Fibroblast of lung (primary cell): ENCODE measurements at regions not wholly inside any gene's neighbourhood (a gene's known extent, or its start where the extent isn't known, plus 50 kb on each side); places are given as distances from the start of the nearest gene placed in this dataset.

ENCODE experiments used
- DNase-seq, 2 donors: peaks; one replicate each; pipeline versions ENCODE4 v3.0.0 to v3.0.0-alpha.2; 2010; ENCODE audit warnings: low read depth in 2 of 2
- H2AFZ ChIP-seq: 2 replicates; pipeline ENCODE4 v1.5.1; 2012; ENCODE audit warnings: low read length, control low read depth, inconsistent platforms
- H3K27ac ChIP-seq: 2 replicates; pipeline ENCODE4 v1.5.1; 2011; ENCODE audit warnings: low read length, control low read depth; ENCODE audit not compliant: insufficient read depth
- H3K27me3 ChIP-seq: 2 replicates; pipeline ENCODE4 v1.5.1; 2011; ENCODE audit warnings: mild to moderate bottlenecking, low read length; ENCODE audit not compliant: control insufficient read depth, insufficient read depth
- H3K36me3 ChIP-seq: 2 replicates; pipeline ENCODE4 v1.5.1; 2011; ENCODE audit warnings: low read length; ENCODE audit not compliant: control insufficient read depth, insufficient read depth
- H3K4me1 ChIP-seq: 2 replicates; pipeline ENCODE4 v1.5.1; 2011; ENCODE audit warnings: low read length; ENCODE audit not compliant: control insufficient read depth, insufficient read depth; ENCODE audit errors: extremely low read depth
- H3K4me2 ChIP-seq: 2 replicates; pipeline ENCODE4 v1.5.1; 2011; ENCODE audit warnings: low read length, control low read depth; ENCODE audit not compliant: insufficient read depth; ENCODE audit errors: extremely low read depth
- H3K4me3 ChIP-seq, 4 experiments: fragments of 200-600 bp in 1 of 4; sonication (generic) in 1 of 4; replicated peaks in 1 of 4; 2 replicates each; pipeline ENCODE4 v1.5.1; 2011 to 2016; ENCODE audit warnings: low read length in 4 of 4, low read depth in 3 of 4, mild to moderate bottlenecking in 3 of 4, control low read depth in 2 of 4, inconsistent platforms in 1 of 4, mixed read lengths in 1 of 4; ENCODE audit not compliant: insufficient read depth in 1 of 4; ENCODE audit errors: control extremely low read depth in 1 of 4
- H3K79me2 ChIP-seq: 2 replicates; pipeline ENCODE4 v1.5.1; 2012; ENCODE audit warnings: mild to moderate bottlenecking, low read length, inconsistent platforms; ENCODE audit not compliant: control insufficient read depth, insufficient read depth
- H3K9ac ChIP-seq: 2 replicates; pipeline ENCODE4 v1.5.1; 2011; ENCODE audit warnings: mild to moderate bottlenecking, low read length, control low read depth; ENCODE audit not compliant: insufficient read depth
- H3K9me3 ChIP-seq: 2 replicates; pipeline ENCODE4 v1.5.1; 2012; ENCODE audit warnings: low read depth, low read length; ENCODE audit not compliant: control insufficient read depth, insufficient read depth
- H4K20me1 ChIP-seq: 2 replicates; pipeline ENCODE4 v1.5.1; 2011; ENCODE audit warnings: low read length; ENCODE audit not compliant: control insufficient read depth, insufficient read depth; ENCODE audit errors: extremely low read depth
- CTCF ChIP-seq, 2 donors: IDR thresholded peaks in 1 of 2; conservative IDR thresholded peaks in 1 of 2; 1 replicate in 1 of 2; 2 replicates in 1 of 2; pipeline ENCODE4 v1.5.1; 2011 to 2012; ENCODE audit warnings: low read length in 2 of 2, control low read depth in 1 of 2, inconsistent platforms in 1 of 2, low read depth in 1 of 2, mild to moderate bottlenecking in 1 of 2
- EZH2 ChIP-seq: IDR thresholded peaks from 2 replicates; pipeline ENCODE4 v1.5.1; 2012; ENCODE audit warnings: low read length, control low read depth, mild to moderate bottlenecking; ENCODE audit errors: missing control alignments

- H3K36me3 ChIP-seq = no peaks in the 10 kb centered on the region
- H3K27ac ChIP-seq = no peak overlapping the region
- no peak for DNase-seq
- no peak for TF ChIP-seq EZH2
- TF ChIP-seq CTCF (conservative IDR thresholded peaks at IDR 0.05 in 1 of 2, IDR thresholded peaks at IDR 0.05 in 1 of 2; ENCODE audit: low read depth in 1 of 2, low read length in 2 of 2) = no peak
- H3K4me3 ChIP-seq = no peak overlapping the region
- no peaks in the 10 kb centered on the region for H3K9me3 ChIP-seq
- H3K9ac ChIP-seq = no peak overlapping the region
- H2AFZ ChIP-seq = no peak overlapping the region
- no peaks in the 10 kb centered on the region for H4K20me1 ChIP-seq
- H3K79me2 ChIP-seq = no peaks in the 10 kb centered on the region
- H3K4me1 ChIP-seq = no peaks in the 10 kb centered on the region
- H3K27me3 ChIP-seq = no peaks in the 10 kb centered on the region
- H3K4me2 ChIP-seq = no peak overlapping the region
Measured at GRCh38 chr2:198662905-198663304, 794.8 kb downstream of the SATB2 start.

GRCh38 chr2:198660501-198660900, 797.2 kb downstream of the SATB2 start:
- H2AFZ ChIP-seq = no peak overlapping the region
- H4K20me1 ChIP-seq = no peaks in the 10 kb centered on the region
- no peaks in the 10 kb centered on the region for H3K36me3 ChIP-seq
- no peak overlapping the region for H3K9ac ChIP-seq
- H3K27me3 ChIP-seq = no peaks in the 10 kb centered on the region
- no peak overlapping the region for H3K4me3 ChIP-seq
- H3K79me2 ChIP-seq = no peaks in the 10 kb centered on the region
- DNase-seq = peak in 1 of 2 donors; percentile 33
- no peaks in the 10 kb centered on the region for H3K4me1 ChIP-seq
- no peaks in the 10 kb centered on the region for H3K9me3 ChIP-seq
- H3K27ac ChIP-seq = no peak overlapping the region
- TF ChIP-seq CTCF (conservative IDR thresholded peaks at IDR 0.05 in 1 of 2, IDR thresholded peaks at IDR 0.05 in 1 of 2; ENCODE audit: low read depth in 1 of 2, low read length in 2 of 2) = no peak
- no peak for TF ChIP-seq EZH2
- no peak overlapping the region for H3K4me2 ChIP-seq

GRCh38 chr2:198659096-198659870, 798.5 kb downstream of the SATB2 start:
- DNase-seq = no peak
- Histone ChIP-seq H3K4me2 (no peak overlapping the region), H3K9ac (no peak overlapping the region), H4K20me1 (no peaks in the 10 kb centered on the region), H3K36me3 (no peaks in the 10 kb centered on the region), H2AFZ (no peak overlapping the region), H3K4me1 (no peaks in the 10 kb centered on the region), H3K9me3 (no peaks in the 10 kb centered on the region), H3K4me3 (no peak overlapping the region), H3K79me2 (no peaks in the 10 kb centered on the region), H3K27ac (no peak overlapping the region), H3K27me3 (no peaks in the 10 kb centered on the region)
- no peak for TF ChIP-seq CTCF (conservative IDR thresholded peaks at IDR 0.05 in 1 of 2, IDR thresholded peaks at IDR 0.05 in 1 of 2; ENCODE audit: low read depth in 1 of 2, low read length in 2 of 2)
- no peak for TF ChIP-seq EZH2
